ENCODE measurements at regions not wholly inside any gene's neighbourhood (a gene's known extent, or its start where the extent isn't known, plus 50 kb on each side); places are given as distances from the start of the nearest gene placed in this dataset.

- TF ChIP-seq RAD21 (IDR thresholded peaks at IDR 0.05), result no peak
These were observed 90.4 kb upstream of the KIT start (continued) for GRCh38 chr4:54567327-54567726.

GRCh38 chr4:54568184-54568583, 89.6 kb upstream of the KIT start:
- Histone ChIP-seq H3K4me3 (ENCODE audit: low read depth in 1 of 3, low read length in 3 of 3) (no peak overlapping the region), H3K4me1 (ENCODE audit: control insufficient read depth in 4 of 4, insufficient read depth in 4 of 4, low read length in 3 of 4) (no peaks in the 10 kb centered on the region), H3K27me3 (ENCODE audit: control insufficient read depth in 4 of 4, insufficient read depth in 4 of 4, low read length in 3 of 4) (no peaks in the 10 kb centered on the region), H3K36me3 (ENCODE audit: control insufficient read depth in 4 of 4, insufficient read depth in 3 of 4, low read depth in 1 of 4, low read length in 3 of 4) (no peaks in the 10 kb centered on the region), H3K9ac (ENCODE audit: low read depth in 1 of 2, low read length in 2 of 2) (no peak overlapping the region), H3K27ac (ENCODE audit: low read depth in 1 of 2, low read length in 2 of 2) (no peak overlapping the region), H3K9me3 (ENCODE audit: control insufficient read depth in 4 of 4, low read length in 3 of 4) (no peaks in the 10 kb centered on the region)
- DNase-seq (ENCODE audit: low spot score), result no peak
- WGBS, result 55% methylated on average over 3 of the region's 3 CpGs
- TF ChIP-seq EGR1 (IDR thresholded peaks at IDR 0.05; ENCODE audit: low read depth in 2 of 2) (no peak), GABPA (IDR thresholded peaks at IDR 0.05 in 1 of 2, conservative IDR thresholded peaks at IDR 0.05 in 1 of 2) (no peak), REST (IDR thresholded peaks at IDR 0.05) (no peak), NR2F2 (IDR thresholded peaks at IDR 0.05) (no peak)

GRCh38 chr4:54570822-54571221, 86.9 kb upstream of the KIT start:
- no peaks in the 10 kb centered on the region for H3K36me3 ChIP-seq (ENCODE audit: control insufficient read depth in 4 of 4, insufficient read depth in 3 of 4, low read depth in 1 of 4, low read length in 3 of 4)
- 64% methylated on average over 2 of the region's 2 CpGs for WGBS
- no peak for DNase-seq (ENCODE audit: low spot score)
- TF ChIP-seq RXRA (IDR thresholded peaks at IDR 0.05), result no peak
- TF ChIP-seq HNF4G (IDR thresholded peaks at IDR 0.05), result no peak
- TF ChIP-seq JUND (IDR thresholded peaks at IDR 0.05), result no peak
- no peak for TF ChIP-seq ATF3 (IDR thresholded peaks at IDR 0.05)
- TF ChIP-seq FOXA1 (IDR thresholded peaks at IDR 0.05), result no peak
- no peak for TF ChIP-seq GABPA (IDR thresholded peaks at IDR 0.05 in 1 of 2, conservative IDR thresholded peaks at IDR 0.05 in 1 of 2)
- TF ChIP-seq MAX (IDR thresholded peaks at IDR 0.05), result no peak
- no peak for TF ChIP-seq NR2F2 (IDR thresholded peaks at IDR 0.05)
- TF ChIP-seq ZBTB33 (IDR thresholded peaks at IDR 0.05), result no peak
- TF ChIP-seq YY1 (IDR thresholded peaks at IDR 0.05), result no peak
- TF ChIP-seq CTCF (IDR thresholded peaks at IDR 0.05; ENCODE audit: low read depth, low read length, missing input control), result no peak
- TF ChIP-seq EGR1 (IDR thresholded peaks at IDR 0.05; ENCODE audit: low read depth in 2 of 2), result no peak
- TF ChIP-seq RAD21 (IDR thresholded peaks at IDR 0.05), result no peak
- no peak for TF ChIP-seq REST (IDR thresholded peaks at IDR 0.05)
- no peak overlapping the region for H3K27ac ChIP-seq (ENCODE audit: low read depth in 1 of 2, low read length in 2 of 2)
- H3K9ac ChIP-seq (ENCODE audit: low read depth in 1 of 2, low read length in 2 of 2), result no peak overlapping the region
- H3K9me3 ChIP-seq (ENCODE audit: control insufficient read depth in 4 of 4, low read length in 3 of 4), result no peaks in the 10 kb centered on the region
- peaks cover 0 to 3% (median 0%) of the 10 kb centered on the region in 4 donors for H3K27me3 ChIP-seq (ENCODE audit: control insufficient read depth in 4 of 4, insufficient read depth in 4 of 4, low read length in 3 of 4)
- H3K4me3 ChIP-seq (ENCODE audit: low read depth in 1 of 3, low read length in 3 of 3), result no peak overlapping the region
- no peaks in the 10 kb centered on the region for H3K4me1 ChIP-seq (ENCODE audit: control insufficient read depth in 4 of 4, insufficient read depth in 4 of 4, low read length in 3 of 4)
